H9 (cell line): ENCODE measurements at regions not wholly inside any gene's neighbourhood (a gene's known extent, or its start where the extent isn't known, plus 50 kb on each side); places are given as distances from the start of the nearest gene placed in this dataset.

Experiments
- DNase-seq: peaks from one replicate; pipeline ENCODE4 v3.0.0-alpha.2; 2017
- H2AFZ ChIP-seq: one replicate; pipeline ENCODE4 v1.6.1; 2013; ENCODE audit warnings: mild to moderate bottlenecking, low read length, control low read depth, moderate library complexity
- H2AK5ac ChIP-seq: 2 replicates; pipeline ENCODE4 v1.6.1; 2013; ENCODE audit warnings: low read length, control low read depth, mixed read lengths; ENCODE audit not compliant: insufficient read length
- H2BK120ac ChIP-seq: one replicate; pipeline ENCODE4 v1.6.1; 2013; ENCODE audit warnings: low read depth, mild to moderate bottlenecking, low read length, control low read depth, inconsistent platforms; ENCODE audit not compliant: poor library complexity, severe bottlenecking
- H2BK12ac ChIP-seq: 2 replicates; pipeline ENCODE4 v1.6.1; 2013; ENCODE audit warnings: low read length, control low read depth, mixed read lengths, low read depth; ENCODE audit not compliant: insufficient read length
- H2BK15ac ChIP-seq: 2 replicates; pipeline ENCODE4 v1.6.1; 2013; ENCODE audit warnings: low read depth, low read length, control low read depth
- H2BK20ac ChIP-seq: one replicate; pipeline ENCODE4 v1.6.1; 2013; ENCODE audit warnings: low read depth, mild to moderate bottlenecking, low read length, control low read depth, inconsistent platforms; ENCODE audit not compliant: poor library complexity, severe bottlenecking
- H2BK5ac ChIP-seq: 2 replicates; pipeline ENCODE4 v1.6.1; 2013; ENCODE audit warnings: low read length, control low read depth, mixed read lengths; ENCODE audit not compliant: insufficient read length
- H3K14ac ChIP-seq: 2 replicates; pipeline ENCODE4 v1.6.1; 2013; ENCODE audit warnings: low read length, control low read depth; ENCODE audit not compliant: insufficient read depth
- H3K18ac ChIP-seq: 2 replicates; pipeline ENCODE4 v1.6.1; 2013; ENCODE audit warnings: low read depth, mild to moderate bottlenecking, mixed read lengths, low read length, control low read depth; ENCODE audit not compliant: insufficient read length
- H3K23ac ChIP-seq: 2 replicates; pipeline ENCODE4 v1.6.1; 2013; ENCODE audit warnings: low read length, control low read depth, mixed read lengths, low read depth; ENCODE audit not compliant: insufficient read length
- H3K23me2 ChIP-seq: 2 replicates; pipeline ENCODE4 v1.6.1; 2013; ENCODE audit warnings: low read depth, mild to moderate bottlenecking, mixed read lengths, low read length, control low read depth; ENCODE audit not compliant: insufficient read length, poor library complexity, severe bottlenecking
- H3K27ac ChIP-seq: 2 replicates; pipeline ENCODE4 v1.5.1; 2013; ENCODE audit warnings: low read length, control low read depth, mixed read lengths, low read depth; ENCODE audit not compliant: insufficient read length
- H3K27me3 ChIP-seq: 2 replicates; pipeline ENCODE4 v1.6.1; 2013; ENCODE audit warnings: low read length, control low read depth, inconsistent platforms; ENCODE audit not compliant: insufficient read depth
- H3K4ac ChIP-seq: 2 replicates; pipeline ENCODE4 v1.6.1; 2013; ENCODE audit warnings: low read depth, mild to moderate bottlenecking, control low read depth, inconsistent platforms, low read length, moderate library complexity
- H3K4me1 ChIP-seq: 2 replicates; pipeline ENCODE4 v1.6.1; 2013; ENCODE audit warnings: low read length, control low read depth, inconsistent platforms; ENCODE audit not compliant: insufficient read depth
- H3K4me2 ChIP-seq: 2 replicates; pipeline ENCODE4 v1.6.1; 2013; ENCODE audit warnings: low read length, control low read depth, mixed read lengths; ENCODE audit not compliant: insufficient read length, insufficient read depth
- H3K56ac ChIP-seq: 2 replicates; pipeline ENCODE4 v1.6.1; 2013; ENCODE audit warnings: low read depth, mild to moderate bottlenecking, mixed read lengths, low read length, control low read depth; ENCODE audit not compliant: insufficient read length
- H3K79me1 ChIP-seq: 2 replicates; pipeline ENCODE4 v1.6.1; 2013; ENCODE audit warnings: low read depth, mild to moderate bottlenecking, moderate library complexity, low read length, control low read depth, inconsistent platforms; ENCODE audit not compliant: insufficient read depth, poor library complexity, severe bottlenecking
- H3K79me2 ChIP-seq: 2 replicates; pipeline ENCODE4 v1.6.1; 2013; ENCODE audit warnings: low read length, control low read depth, inconsistent platforms; ENCODE audit not compliant: insufficient read depth
- H3K9ac ChIP-seq: 2 replicates; pipeline ENCODE4 v1.6.1; 2013; ENCODE audit warnings: low read length, control low read depth, mixed read lengths; ENCODE audit not compliant: insufficient read length; ENCODE audit errors: extremely low read depth
- H3K9me3 ChIP-seq: one replicate; pipeline ENCODE4 v1.6.1; 2013; ENCODE audit warnings: low read depth, low read length, inconsistent platforms; ENCODE audit not compliant: control insufficient read depth
- H3T11ph ChIP-seq: one replicate; pipeline ENCODE4 v1.6.1; 2013; ENCODE audit warnings: mild to moderate bottlenecking, low read length, control low read depth, inconsistent platforms
- H4K20me1 ChIP-seq: one replicate; pipeline ENCODE4 v1.6.1; 2013; ENCODE audit not compliant: control insufficient read depth, insufficient read length, insufficient read depth
- H4K5ac ChIP-seq: 2 replicates; pipeline ENCODE4 v1.6.1; 2013; ENCODE audit warnings: low read depth, mild to moderate bottlenecking, mixed read lengths, low read length, control low read depth; ENCODE audit not compliant: insufficient read length
- H4K8ac ChIP-seq: replicated peaks from 2 replicates; pipeline ENCODE4 v1.6.1; 2013; ENCODE audit warnings: low read length, control low read depth, mixed read lengths, low read depth; ENCODE audit not compliant: insufficient read length
- H4K91ac ChIP-seq: 2 replicates; pipeline ENCODE4 v1.6.1; 2013; ENCODE audit warnings: low read depth, mild to moderate bottlenecking, moderate library complexity, mixed read lengths, low read length, control low read depth; ENCODE audit not compliant: insufficient read length
- H3K27ac Mint-ChIP-seq, 3 experiments: 2 replicates in 2 of 3; 3 replicates in 1 of 3; pipeline ENCODE4 v1.8.0; 2020 to 2021; ENCODE audit warnings: mixed read lengths in 3 of 3, mild to moderate bottlenecking in 1 of 3, moderate library complexity in 1 of 3
- H3K27me3 Mint-ChIP-seq: 2 replicates; pipeline ENCODE4 v1.8.0; 2021; ENCODE audit warnings: low read depth, mild to moderate bottlenecking, moderate library complexity, mixed read lengths
- H3K36me3 Mint-ChIP-seq, 3 experiments: 2 replicates in 2 of 3; 3 replicates in 1 of 3; pipeline ENCODE4 v1.8.0; 2020 to 2021; ENCODE audit warnings: low read depth in 3 of 3, mixed read lengths in 3 of 3; ENCODE audit not compliant: insufficient read depth in 1 of 3
- H3K4me1 Mint-ChIP-seq, 2 experiments: 2 replicates each; pipeline ENCODE4 v1.8.0; 2020; ENCODE audit warnings: mixed read lengths in 2 of 2
- H3K4me3 Mint-ChIP-seq, 2 experiments: 2 replicates in 1 of 2; 3 replicates in 1 of 2; pipeline ENCODE4 v1.8.0; 2020 to 2021; ENCODE audit warnings: mild to moderate bottlenecking in 2 of 2, mixed read lengths in 2 of 2, moderate library complexity in 1 of 2
- H3K9me3 Mint-ChIP-seq, 2 experiments: 2 replicates in 1 of 2; 3 replicates in 1 of 2; pipeline ENCODE4 v1.8.0; 2020; ENCODE audit warnings: mild to moderate bottlenecking in 2 of 2, mixed read lengths in 2 of 2, moderate library complexity in 1 of 2
- CTCF ChIP-seq: fragments of 200-600 bp; sonication (generic); conservative IDR thresholded peaks from 3 replicates; pipeline ENCODE4 v1.8.0; 2021; ENCODE audit warnings: antibody characterized with exemption, mild to moderate bottlenecking
- WGBS: extraction: QIAGEN DNeasy Blood & Tissue Kit; methylation state at CpG from one replicate; pipeline ENCODE4 v1.1.7; 2013; ENCODE audit warnings: missing lambda C conversion rate, low lambda C conversion rate, mixed read lengths; ENCODE audit not compliant: insufficient read length; ENCODE audit errors: extremely low coverage; 5-methylcytosine and 5-hydroxymethylcytosine counted together

DNA sequence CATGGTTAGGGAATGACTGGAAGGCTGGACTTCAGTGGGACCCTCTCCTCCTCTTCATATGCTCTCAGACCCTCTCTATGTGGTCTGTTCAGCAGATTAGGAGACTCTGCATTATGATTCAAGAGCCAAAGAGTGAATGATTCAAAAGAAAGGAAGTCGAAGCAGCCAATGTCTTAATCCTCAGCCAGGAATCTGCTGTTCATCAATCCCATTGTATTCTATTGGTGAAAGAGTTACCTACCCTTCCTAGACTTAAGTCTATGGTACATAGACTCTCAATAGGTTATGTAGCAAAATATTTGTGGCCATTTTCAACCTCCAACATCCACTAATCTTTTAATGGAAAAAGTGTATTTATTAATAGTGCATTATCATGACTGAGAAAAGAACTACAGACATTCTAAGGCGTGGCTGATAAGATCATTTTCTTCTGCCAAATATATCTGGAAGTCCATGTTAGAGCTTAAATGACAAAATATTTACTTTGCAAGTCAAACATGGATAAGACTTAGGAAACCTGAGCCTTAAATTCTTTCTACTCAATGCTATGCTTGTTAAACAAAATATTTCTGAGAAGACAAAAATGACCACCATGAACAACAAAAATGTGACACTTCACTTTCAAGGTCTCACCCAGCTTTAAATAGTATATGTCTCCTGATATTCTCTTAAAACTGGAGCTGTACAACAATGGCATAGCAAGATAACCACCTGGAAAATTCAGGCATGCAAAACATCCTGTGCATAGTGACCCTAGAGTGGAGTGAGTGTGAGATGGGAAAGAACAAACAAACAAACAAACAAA is 1100.6 kb downstream of the GALC start:
- H2AK5ac ChIP-seq = no peak overlapping the region
- H3K4me2 ChIP-seq = no peak overlapping the region
- no peaks in the 10 kb centered on the region for H4K20me1 ChIP-seq
- H4K8ac ChIP-seq = no peak overlapping the region
- DNase-seq = no peak
- no CpG with 5 or more reads among the region's 2 CpGs for WGBS
- no peak overlapping the region for H3K27ac Mint-ChIP-seq
- H2BK5ac ChIP-seq = no peak overlapping the region
- no peak overlapping the region for H2BK12ac ChIP-seq
- no peak overlapping the region for H2BK20ac ChIP-seq
- H3K18ac ChIP-seq = no peak overlapping the region
- H2BK15ac ChIP-seq = no peak overlapping the region
- no peak overlapping the region for H4K5ac ChIP-seq
- H4K91ac ChIP-seq = no peak overlapping the region
- H3K4me1 ChIP-seq = no peaks in the 10 kb centered on the region
- H3K27me3 Mint-ChIP-seq = no peaks in the 10 kb centered on the region
- peaks cover 0 to 3% of the 10 kb centered on the region in 2 experiments; a peak in 1 of 5 replicates for H3K9me3 Mint-ChIP-seq
- H3K23me2 ChIP-seq = no peaks in the 10 kb centered on the region
- H3K23ac ChIP-seq = no peak overlapping the region
- no peak overlapping the region for H3K9ac ChIP-seq
- H3K9me3 ChIP-seq = no peaks in the 10 kb centered on the region
- H3K27ac ChIP-seq = no peak overlapping the region
- no peak overlapping the region for H3K14ac ChIP-seq
- H3K4me1 Mint-ChIP-seq = peaks cover 6 to 9% of the 10 kb centered on the region in 2 experiments
- H3T11ph ChIP-seq = no peak overlapping the region
- no peak overlapping the region for H3K4ac ChIP-seq
- H3K27me3 ChIP-seq = no peaks in the 10 kb centered on the region
- H3K36me3 Mint-ChIP-seq = no peaks in the 10 kb centered on the region
- H2AFZ ChIP-seq = no peak overlapping the region
- TF ChIP-seq CTCF = no peak
- no peaks in the 10 kb centered on the region for H3K79me2 ChIP-seq
- no peaks in the 10 kb centered on the region for H3K79me1 ChIP-seq
- H2BK120ac ChIP-seq = no peak overlapping the region
- H3K4me3 Mint-ChIP-seq = no peak overlapping the region
- no peak overlapping the region for H3K56ac ChIP-seq
